ENCODE measurements at regions not wholly inside any gene's neighbourhood (a gene's known extent, or its start where the extent isn't known, plus 50 kb on each side); places are given as distances from the start of the nearest gene placed in this dataset.

DNA sequence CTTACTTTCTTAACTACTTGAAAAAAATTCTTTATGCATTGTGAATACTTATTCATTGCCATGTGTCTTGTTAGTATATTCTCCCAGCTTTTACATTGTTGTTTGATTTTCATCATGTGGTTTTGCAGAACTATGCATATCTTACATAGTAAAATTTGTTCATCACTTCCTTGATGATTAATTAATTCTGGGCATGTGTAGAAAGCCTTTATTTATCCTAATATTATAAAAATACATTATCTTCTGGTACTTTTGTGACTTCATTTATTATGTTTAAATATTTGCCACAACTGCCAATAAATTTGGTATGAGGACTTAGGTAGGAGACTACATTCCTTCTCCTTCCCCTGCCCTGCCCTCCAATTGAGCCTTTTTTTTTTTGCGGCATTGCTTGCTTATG lies 166.0 kb upstream of the ZNF32 start:
- no peak for TF ChIP-seq EZH2phosphoT487 (IDR thresholded peaks at IDR 0.05; ENCODE audit: borderline replicate concordance)
- TF ChIP-seq, protein P1, sequence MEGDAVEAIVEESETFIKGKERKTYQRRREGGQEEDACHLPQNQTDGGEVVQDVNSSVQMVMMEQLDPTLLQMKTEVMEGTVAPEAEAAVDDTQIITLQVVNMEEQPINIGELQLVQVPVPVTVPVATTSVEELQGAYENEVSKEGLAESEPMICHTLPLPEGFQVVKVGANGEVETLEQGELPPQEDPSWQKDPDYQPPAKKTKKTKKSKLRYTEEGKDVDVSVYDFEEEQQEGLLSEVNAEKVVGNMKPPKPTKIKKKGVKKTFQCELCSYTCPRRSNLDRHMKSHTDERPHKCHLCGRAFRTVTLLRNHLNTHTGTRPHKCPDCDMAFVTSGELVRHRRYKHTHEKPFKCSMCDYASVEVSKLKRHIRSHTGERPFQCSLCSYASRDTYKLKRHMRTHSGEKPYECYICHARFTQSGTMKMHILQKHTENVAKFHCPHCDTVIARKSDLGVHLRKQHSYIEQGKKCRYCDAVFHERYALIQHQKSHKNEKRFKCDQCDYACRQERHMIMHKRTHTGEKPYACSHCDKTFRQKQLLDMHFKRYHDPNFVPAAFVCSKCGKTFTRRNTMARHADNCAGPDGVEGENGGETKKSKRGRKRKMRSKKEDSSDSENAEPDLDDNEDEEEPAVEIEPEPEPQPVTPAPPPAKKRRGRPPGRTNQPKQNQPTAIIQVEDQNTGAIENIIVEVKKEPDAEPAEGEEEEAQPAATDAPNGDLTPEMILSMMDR (conservative IDR thresholded peaks at IDR 0.05; ENCODE audit: low read length): no peak
- Histone ChIP-seq H3F3A (ENCODE audit: low read depth) (peaks cover 14% of the 10 kb centered on the region), H3K9me2 (replicated peaks; ENCODE audit: low read depth, low read length) (no peaks in the 10 kb centered on the region), H3K79me2 (ENCODE audit: insufficient read depth, low read length) (no peaks in the 10 kb centered on the region), H3K27me3 (ENCODE audit: insufficient read depth, low read length, poor library complexity, severe bottlenecking) (no peaks in the 10 kb centered on the region), H2AFZ (ENCODE audit: low read length) (no peak overlapping the region), H3K4me2 (ENCODE audit: low read depth, low read length, poor library complexity, severe bottlenecking) (peak overlapping the region; percentile 11), H3K9me3 (ENCODE audit: insufficient read depth, low read depth, low read length) (no peaks in the 10 kb centered on the region), H3K4me1 (ENCODE audit: insufficient read depth, low read length, poor library complexity, severe bottlenecking) (peaks cover 82% of the 10 kb centered on the region), H3K4me3 (ENCODE audit: low read length, poor library complexity, severe bottlenecking) (no peak overlapping the region), H3K36me3 (ENCODE audit: insufficient read depth, low read length) (no peaks in the 10 kb centered on the region), H4K20me1 (ENCODE audit: insufficient read depth, low read length, poor library complexity, severe bottlenecking) (no peaks in the 10 kb centered on the region), H3K9ac (ENCODE audit: low read depth, low read length, poor library complexity, severe bottlenecking) (peak overlapping the region; percentile 53)

DNA sequence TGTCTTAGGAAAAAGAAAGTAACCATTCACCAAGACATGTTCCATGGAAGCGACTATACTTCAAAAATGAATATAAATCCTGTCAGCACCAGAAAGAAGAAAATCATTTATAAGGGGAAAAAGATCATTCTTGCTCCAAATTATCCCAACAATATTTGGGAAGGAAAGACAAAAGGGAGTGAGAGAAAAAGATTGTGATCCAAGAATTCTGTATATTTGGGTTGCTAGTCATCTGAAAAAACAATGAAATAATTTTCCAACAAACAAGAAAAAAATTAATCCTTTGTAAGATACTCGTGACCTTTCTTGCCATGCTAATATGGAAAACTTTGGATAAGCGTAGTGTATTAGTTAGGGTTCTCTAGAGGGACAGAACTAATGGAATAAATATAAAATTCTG lies 163.2 kb upstream of the ZNF32 start:
- Histone ChIP-seq H3K4me1 (ENCODE audit: insufficient read depth, low read length, poor library complexity, severe bottlenecking) (peaks cover 97% of the 10 kb centered on the region), H3K9ac (ENCODE audit: low read depth, low read length, poor library complexity, severe bottlenecking) (peak overlapping the region; percentile 31), H3F3A (ENCODE audit: low read depth) (peaks cover 24% of the 10 kb centered on the region), H4K20me1 (ENCODE audit: insufficient read depth, low read length, poor library complexity, severe bottlenecking) (no peaks in the 10 kb centered on the region), H3K79me2 (ENCODE audit: insufficient read depth, low read length) (no peaks in the 10 kb centered on the region), H3K4me3 (ENCODE audit: low read length, poor library complexity, severe bottlenecking) (no peak overlapping the region), H3K9me3 (ENCODE audit: insufficient read depth, low read depth, low read length) (no peaks in the 10 kb centered on the region), H3K36me3 (ENCODE audit: insufficient read depth, low read length) (no peaks in the 10 kb centered on the region), H3K27me3 (ENCODE audit: insufficient read depth, low read length, poor library complexity, severe bottlenecking) (no peaks in the 10 kb centered on the region), H3K9me2 (replicated peaks; ENCODE audit: low read depth, low read length) (0 out of 2 replicates have a peak, but pooled peaks cover 4% of the 10 kb centered on the region), H2AFZ (ENCODE audit: low read length) (no peak overlapping the region), H3K4me2 (ENCODE audit: low read depth, low read length, poor library complexity, severe bottlenecking) (peak overlapping the region; percentile 21)
- no peak for TF ChIP-seq EZH2phosphoT487 (IDR thresholded peaks at IDR 0.05; ENCODE audit: borderline replicate concordance)
- TF ChIP-seq, protein P1 (conservative IDR thresholded peaks at IDR 0.05; ENCODE audit: low read length): no peak

DNA sequence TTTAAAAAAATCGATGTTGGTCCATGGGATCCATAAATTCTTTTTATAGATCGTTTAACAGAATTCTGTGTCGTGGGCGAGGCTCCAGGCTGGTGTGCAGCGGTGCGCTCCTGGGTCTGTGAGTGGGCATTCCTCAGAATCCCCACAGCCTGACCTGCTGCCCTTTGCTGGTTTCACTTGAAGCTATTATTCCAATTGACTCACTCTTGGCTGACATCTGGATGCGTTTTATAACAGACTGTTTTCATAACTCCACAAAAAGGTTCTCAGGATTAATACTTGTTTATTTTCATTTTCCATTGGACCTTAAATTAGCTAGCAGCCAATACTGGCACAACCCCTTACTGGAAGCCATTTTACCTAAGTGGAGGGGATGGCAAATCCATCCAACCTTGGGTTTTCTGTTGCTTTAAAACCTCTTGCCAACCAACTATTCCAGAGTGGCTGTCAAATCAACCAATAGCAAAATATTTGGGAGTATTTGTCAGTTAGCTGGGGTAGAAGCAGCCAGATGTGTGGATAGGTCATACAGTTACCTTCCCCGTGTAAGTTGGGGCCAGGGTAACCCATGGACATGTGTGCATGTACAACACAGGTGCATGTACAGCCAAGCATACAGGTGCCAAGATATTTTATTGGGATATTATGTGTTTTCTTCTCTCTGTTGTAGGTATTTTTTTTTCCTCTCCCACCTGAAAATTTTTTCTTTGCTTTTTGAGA lies 160.7 kb upstream of the ZNF32 start:
- no peak overlapping the region for H3K4me3 ChIP-seq (ENCODE audit: low read length, poor library complexity, severe bottlenecking)

More for the DNA sequence above, 160.7 kb upstream of the ZNF32 start:
- peak overlapping the region; percentile 31 for H3K9ac ChIP-seq (ENCODE audit: low read depth, low read length, poor library complexity, severe bottlenecking)
- H3K4me2 ChIP-seq (ENCODE audit: low read depth, low read length, poor library complexity, severe bottlenecking): peak overlapping the region; percentile 64
- no peaks in the 10 kb centered on the region for H3K27me3 ChIP-seq (ENCODE audit: insufficient read depth, low read length, poor library complexity, severe bottlenecking)
- H4K20me1 ChIP-seq (ENCODE audit: insufficient read depth, low read length, poor library complexity, severe bottlenecking): no peaks in the 10 kb centered on the region
- H3K36me3 ChIP-seq (ENCODE audit: insufficient read depth, low read length): no peaks in the 10 kb centered on the region
- 0 out of 2 replicates have a peak, but pooled peaks cover 4% of the 10 kb centered on the region for H3K9me2 ChIP-seq (replicated peaks; ENCODE audit: low read depth, low read length)
- TF ChIP-seq, protein P1 (conservative IDR thresholded peaks at IDR 0.05; ENCODE audit: low read length): no peak
- no peak for TF ChIP-seq EZH2phosphoT487 (IDR thresholded peaks at IDR 0.05; ENCODE audit: borderline replicate concordance)
- H3F3A ChIP-seq (ENCODE audit: low read depth): peaks cover 10% of the 10 kb centered on the region
- peak overlapping the region; percentile 62; the same call in 1 of the 2 replicates for H2AFZ ChIP-seq (ENCODE audit: low read length)
- no peaks in the 10 kb centered on the region for H3K9me3 ChIP-seq (ENCODE audit: insufficient read depth, low read depth, low read length)
- H3K4me1 ChIP-seq (ENCODE audit: insufficient read depth, low read length, poor library complexity, severe bottlenecking): peaks cover 98% of the 10 kb centered on the region
- no peaks in the 10 kb centered on the region for H3K79me2 ChIP-seq (ENCODE audit: insufficient read depth, low read length)
